Femur (tissue), 1 donor: ENCODE measurements at regions not wholly inside any gene's neighbourhood (a gene's known extent, or its start where the extent isn't known, plus 50 kb on each side); places are given as distances from the start of the nearest gene placed in this dataset.
A peak's percentile ranks its signal among the peaks of the same experiment; 100 is the strongest.

Experiments used
- DNase-seq: peaks from one replicate; pipeline ENCODE4 v3.0.0-alpha.2; 2017

DNA sequence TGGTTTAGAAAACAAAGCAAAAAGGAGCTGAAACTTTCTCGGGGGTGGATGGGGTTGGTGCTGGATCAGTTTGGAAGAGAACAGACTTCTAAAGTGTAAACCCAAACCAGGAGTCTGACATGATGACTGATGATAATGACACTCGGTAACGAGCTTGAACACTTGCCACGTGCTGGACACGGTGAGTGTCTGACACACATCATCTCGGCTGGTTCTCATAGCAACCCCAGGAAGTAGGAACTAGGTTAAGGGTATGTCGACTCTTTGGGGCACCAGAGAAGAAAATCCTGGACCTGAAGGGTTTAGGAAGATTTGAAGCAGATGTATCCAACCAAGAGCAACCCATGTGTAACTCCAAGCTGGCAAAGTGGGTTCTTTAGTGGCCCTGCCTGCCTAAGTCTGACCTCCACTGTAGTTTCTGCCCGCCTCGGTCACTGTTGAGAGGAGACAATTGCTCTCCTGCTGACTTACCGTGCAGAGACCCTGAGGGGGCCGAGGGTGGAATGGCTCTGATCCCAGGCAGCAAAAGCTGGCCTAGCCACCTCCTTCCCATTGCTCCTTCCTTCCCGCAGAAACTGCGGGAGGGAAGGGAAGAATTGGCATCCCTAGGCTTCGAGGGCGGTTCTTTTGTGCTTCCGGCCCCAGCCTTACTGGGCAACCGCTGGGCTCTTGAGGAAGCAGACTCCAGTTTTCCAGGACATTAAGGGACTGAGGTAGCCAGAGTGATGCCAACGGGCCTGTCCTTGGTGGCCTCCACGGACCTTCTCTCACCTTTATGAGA is 156.0 kb downstream of the TOMM20 start:
- DNase-seq = no peak

DNA sequence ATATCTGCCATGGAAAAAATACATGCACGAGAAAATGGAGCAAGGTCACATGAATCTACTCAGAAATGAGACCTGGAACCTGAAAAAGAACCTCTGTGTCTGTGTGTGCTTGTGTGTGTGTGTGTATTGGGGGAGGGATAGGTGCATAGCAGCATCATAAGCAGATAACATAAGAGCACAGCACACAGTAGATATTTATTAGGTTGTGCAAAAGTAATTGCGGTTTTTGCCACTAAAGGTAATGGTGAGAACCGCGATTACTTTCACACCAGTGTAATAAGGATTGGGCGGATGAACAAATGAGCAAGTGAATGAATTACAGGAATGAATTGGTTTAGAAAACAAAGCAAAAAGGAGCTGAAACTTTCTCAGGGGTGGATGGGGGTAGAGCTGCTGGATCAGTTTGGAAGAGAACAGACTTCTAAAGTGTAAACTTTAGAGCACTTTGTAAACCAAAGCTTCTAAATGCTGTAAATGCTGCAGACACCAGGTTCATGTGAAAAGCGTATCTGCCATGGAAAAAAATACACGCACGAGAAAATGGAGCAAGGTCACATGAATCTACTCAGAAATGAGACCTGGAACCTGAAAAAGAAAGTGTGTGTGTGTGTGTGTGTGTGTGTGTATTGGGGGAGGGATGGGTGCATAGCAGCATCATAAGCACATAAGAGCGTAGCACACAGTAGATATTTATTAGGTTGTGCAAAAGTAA is 156.9 kb downstream of the TOMM20 start:
- DNase-seq = no peak

DNA sequence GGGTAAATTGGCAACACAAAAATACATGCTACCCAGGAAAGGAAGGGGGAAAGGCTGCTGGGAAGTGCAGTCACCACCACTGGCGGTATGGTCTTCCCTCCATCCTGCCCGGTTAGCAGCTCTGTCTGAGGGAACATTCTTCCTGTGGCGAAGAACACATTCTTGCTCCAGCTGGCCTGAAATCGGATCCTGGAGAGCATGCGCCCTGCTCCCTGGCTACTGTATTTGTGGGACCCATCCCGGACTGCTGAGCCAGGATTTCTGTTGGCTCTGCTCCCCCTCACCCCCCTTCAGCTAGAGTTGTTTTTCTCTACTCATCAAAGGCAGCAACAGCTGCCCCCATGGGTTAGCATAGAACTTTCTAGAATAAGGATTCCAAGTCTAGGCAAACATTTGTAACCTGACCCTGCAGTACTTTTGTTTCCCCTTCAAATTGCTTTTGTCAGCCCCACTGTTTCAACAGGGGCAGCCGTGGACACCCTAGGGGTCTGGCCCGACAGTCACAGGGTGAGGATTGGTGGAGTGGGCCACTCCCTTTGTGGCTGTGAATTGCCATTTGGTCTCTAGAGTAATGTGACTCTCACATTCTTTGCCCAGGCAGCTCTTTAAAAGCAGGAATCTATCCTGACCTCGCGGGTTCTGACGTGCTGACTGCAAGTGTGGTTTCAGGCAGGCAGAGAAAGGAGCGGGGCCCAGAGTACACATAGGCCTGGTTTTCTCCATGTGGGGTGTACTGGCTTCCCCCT is 157.7 kb downstream of the TOMM20 start:
- DNase-seq = peak; percentile 95

DNA sequence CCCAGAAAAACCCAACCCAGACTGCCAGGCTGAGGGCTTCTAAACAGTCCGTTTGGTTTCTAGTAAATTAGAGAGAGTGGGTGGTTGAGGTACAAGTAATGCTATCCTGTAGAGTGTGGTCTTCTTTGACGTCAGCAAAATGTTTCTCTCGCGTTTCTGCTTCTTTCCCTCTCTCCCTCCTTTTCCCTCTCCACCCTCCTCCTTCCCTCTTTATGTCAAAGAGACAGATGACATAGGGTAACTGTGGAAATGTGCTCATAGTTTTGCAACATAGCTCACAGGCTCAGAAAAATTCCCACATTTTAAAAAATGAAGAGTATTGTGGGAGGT is 158.3 kb downstream of the TOMM20 start:
- DNase-seq = no peak

DNA sequence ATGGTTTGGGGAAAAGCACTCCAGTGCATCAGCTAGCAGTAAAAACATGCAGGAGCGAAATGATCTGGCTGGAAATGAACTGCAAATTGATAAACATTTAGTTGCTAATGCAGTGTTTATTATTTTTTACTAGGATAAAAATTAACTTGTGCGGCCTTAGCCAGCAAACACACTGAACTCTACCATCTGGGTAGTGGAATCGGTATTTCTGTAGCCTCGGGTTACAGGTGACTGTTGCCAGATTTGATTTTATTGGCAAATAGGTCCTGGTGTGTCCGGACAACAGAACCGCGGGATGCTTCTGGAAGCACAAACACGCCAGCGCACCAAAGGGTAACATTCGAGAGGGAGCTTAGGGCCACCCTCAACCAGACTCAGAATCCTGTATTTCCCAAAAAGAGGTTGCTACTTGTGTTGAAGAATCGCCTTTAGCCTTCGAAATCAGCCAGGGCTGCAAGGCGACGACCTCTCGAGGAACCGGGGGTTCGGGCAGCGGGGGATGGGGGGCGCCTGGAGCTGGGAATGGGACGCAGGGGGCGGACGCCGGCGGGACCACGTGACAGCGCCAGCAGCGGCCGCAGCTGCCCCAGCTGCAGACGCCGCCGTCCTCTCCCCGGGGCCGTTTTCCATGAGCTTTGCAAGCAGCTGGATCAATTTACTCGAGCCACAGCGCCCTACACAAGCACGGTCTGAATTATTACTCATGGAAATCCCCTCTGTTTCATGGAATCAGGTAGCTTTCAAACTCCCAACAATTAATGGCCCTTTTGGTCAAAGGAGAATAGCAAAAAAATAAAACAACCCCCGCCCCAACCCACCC is 158.8 kb downstream of the TOMM20 start:
- peak; percentile 90 for DNase-seq

DNA sequence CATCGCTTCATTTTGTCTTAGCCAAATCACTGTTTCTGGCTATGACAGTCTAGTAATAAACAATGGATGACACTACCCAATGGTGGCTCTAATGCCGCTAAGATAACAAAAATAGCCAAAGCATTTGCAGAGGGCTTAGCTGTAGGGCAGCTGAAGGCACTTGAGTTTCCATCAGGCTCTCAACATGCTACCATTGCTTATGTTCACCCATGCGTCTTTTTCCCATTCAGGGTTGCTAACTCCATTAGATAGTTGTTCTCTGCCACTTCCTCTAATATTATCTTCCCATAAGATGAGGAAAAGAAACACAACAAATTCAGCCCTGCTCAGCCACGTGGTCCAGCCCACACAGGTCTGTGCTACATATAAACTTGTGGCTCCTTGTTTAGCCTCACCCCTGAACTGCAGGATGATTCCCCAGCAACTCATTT is 159.6 kb downstream of the TOMM20 start:
- DNase-seq = no peak

DNA sequence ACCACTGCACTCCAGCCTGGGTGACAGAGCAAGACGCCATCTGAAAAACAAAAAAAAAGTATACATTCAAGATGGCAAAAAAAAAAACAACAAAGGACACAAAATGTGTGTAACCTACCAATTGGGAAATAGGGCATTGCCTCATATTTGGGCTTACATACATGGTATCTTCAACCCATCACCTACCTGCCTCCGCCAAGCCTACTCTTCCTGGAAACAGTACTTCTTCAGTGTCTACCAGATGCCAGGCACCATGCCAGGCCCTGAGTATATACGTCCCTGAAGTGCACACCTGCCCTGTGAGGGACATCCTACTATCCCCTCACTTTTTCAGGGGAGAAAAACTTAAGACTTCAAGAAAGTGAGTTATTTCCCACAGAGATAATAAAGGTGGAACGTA is 160.2 kb downstream of the TOMM20 start:
- DNase-seq = no peak

DNA sequence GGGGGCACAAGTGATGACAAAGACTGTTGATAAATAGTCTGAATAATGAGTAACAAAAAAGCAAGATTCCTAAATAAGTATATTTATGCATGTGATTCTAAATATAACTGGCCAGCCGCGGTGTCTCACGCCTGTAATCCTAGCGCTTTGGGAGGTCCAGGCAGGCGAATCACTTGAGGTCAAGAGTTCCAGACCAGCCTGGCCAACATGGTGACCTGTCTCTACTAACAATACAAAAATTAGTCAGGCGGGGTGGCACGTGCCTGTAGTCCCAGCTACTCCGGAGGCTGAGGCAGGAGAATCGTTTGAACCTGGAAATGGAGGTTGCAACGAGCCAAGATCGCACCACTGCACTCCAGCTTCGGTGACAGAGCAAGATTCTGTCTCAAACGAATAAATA is 161.5 kb downstream of the TOMM20 start:
- no peak for DNase-seq

DNA sequence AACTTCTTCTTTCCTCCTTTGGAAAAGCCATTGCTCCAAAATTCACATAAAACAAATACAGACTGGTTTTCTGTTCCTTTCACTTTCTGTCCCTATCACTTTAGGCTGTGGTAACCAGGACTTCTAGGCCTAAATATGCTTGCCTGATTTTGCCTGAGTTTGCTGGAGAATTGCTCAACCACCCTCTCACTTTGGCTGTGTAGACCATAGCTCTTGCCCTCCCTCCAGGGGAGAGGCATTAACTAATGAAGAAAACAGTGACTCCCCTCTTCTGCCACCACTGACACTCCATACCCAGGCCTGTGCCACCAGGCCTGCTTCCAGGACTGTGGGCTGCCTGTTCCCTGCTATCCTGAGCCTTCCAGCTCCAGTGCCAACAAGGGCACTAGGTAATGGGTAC is 163.5 kb downstream of the TOMM20 start:
- DNase-seq = no peak

DNA sequence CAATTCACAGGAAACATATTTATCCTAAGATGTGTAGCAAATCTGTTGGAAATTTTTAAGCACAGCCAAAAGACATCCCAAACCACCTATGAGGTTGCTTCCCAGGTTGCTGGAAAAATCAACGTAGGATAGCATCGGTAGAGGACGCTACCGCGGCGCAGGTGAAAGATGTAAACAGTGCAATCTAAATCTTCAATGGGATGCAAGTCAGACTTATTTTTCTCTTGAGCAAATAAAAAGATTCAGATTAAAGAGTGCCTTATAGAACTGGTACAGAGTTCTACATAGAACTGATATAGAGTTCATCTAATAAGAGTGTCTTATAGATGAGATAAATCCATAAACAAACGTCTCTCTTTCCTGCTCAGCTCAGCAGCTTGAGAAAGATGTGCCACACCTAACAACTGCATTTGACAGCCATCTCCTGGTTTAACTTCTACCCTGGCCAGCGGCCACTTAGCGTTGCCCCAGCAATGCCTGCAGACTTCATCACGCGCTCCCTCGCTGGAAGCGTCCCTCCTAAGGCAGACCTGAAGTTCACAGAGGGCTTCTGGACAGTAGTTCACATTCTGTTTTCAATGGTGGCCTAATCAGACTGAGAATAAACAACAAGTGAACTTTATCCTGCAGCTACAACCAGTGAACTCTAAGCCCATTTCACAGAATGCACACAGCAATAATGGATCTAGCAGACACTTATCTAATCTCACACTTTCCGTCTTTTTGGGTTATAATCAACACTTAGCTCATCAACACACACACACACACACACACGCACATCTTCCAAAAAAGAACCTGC is 164.5 kb downstream of the TOMM20 start:
- no peak for DNase-seq

DNA sequence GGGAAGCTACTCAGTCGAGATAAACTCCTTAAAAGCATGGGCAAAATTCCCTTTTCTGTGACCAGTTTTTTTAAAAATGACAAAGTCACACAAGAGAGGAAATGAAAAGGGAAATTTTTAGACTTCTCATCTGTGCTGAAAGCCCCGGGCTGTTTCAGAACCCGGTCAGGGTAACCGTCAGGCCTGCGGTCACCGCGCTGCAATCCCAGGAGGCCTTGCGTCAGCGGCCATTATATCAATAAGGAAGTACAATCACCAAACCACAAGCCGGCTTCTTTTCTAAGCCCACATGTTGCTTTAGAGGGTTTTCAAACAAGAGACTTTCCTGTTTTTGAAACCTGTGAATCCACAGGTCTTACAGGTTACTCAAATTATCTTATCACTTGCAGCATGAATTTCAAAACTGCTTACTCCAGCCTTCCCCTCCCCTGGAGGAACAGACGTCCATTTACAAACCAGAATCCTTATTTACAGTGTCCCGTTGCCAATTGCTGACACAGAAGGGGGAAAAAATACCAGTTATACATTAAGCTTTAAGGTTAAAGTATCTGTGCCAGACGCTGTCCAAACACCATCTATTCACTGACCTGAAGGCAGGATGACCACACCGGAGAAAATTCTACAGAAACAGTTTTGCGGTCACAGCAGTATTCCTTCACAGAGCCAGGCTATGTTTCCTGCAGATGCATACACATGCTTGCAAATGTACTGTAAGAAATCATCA is 165.3 kb downstream of the TOMM20 start:
- DNase-seq = peak; percentile 89

DNA sequence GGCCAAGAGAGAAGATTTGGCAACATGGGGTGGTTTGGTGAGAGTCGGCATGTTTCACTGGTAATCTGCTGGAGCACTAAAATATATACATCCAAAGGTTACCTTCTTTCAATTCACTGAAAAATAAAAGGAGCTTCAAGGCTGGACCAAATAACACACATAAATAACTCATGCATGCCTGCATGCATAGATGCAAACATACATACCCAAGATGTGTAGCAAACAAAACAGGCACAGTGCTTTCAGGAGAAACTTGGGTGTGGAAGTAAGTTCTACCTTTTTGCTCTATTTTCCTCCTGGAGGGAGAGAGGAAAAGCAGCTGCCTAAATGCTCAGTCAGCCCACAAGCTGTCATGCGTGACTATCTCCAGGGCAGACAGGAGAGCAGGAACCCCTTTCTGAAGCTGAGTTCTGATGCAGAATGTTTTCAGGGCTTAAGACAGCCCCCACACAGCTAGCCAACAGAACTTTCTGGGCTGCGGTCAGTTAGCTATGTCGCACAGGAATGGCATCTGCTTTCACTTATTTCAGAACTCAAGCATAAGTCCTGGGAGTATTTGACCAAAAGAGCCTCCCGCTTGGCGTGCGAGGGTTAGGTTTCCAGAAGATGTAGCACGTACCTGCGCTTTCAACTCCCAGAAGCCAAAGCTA is 166.2 kb downstream of the TOMM20 start:
- peak; percentile 88 for DNase-seq

DNA sequence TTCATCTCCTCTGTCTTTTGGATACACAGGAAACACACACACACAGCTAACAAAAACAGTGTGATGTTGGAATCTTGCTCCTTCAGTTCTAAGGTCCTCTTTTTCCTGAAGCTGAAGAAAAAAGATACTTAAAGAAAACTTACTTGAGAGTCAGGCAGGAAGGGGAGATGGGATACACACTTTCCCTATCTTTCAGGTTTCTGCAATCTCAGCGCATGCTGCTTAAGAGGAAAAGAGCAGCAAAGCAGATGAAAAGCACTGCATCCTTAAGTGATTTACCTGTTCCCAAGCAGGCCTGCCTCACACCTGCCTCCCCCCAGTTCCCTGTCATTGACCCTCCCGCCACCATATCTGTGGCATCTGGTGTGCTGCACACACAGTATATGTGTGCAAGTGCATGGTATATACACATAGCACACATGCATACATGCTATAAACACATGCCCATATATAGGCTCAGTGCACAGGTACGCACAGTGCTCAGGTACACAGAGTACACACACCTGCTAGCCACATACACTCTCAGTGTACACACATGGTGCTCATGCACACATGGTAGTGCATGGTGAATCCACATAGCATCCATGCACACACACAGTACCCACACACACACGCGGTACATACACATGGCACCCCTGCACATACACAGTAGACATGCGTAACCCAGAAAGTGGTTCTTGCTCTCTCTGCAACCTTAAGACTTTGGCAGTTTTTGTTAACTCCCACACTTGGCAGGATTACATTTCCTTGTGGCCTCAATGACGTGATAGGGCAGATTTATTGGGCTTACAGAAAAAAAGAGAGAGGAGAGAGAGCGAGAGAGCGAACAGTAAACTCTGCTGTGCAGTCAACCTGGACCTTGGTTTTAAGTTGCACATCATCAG is 166.9 kb downstream of the TOMM20 start:
- no peak for DNase-seq

DNA sequence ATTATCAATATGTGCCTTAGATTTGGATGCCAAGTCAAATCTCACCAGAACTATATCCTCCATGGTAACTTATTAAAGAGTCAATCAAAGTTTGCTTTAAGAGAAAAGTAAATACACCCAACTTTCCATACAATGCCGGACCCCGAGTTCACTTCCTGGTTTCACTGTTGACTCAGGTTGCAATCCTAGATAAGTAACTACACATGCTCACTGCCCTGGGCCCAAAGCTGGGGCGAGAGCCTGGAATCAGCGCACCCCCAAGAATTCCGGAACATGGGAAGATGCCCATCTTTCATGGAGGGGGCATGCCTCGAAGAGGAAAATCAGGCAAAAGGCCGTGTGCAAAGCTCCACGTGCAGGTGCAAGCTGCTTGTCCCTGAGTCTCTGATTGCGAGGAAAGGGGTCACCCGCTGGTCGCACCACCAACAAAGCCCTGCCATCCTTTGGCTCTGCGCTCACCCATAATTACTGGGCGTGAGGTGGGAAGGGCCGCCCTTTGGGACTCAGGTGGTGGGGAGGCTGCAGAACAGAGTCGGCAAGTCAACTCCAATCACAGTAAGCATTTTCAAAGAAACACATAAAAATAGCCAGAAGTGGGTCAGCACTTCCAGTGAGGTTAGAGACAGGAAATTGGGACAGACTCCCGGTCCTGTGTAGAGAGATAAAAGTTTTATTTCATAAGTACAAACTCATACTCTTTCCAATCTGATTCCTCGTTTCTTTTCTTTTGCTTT is 167.7 kb downstream of the TOMM20 start:
- no peak for DNase-seq

DNA sequence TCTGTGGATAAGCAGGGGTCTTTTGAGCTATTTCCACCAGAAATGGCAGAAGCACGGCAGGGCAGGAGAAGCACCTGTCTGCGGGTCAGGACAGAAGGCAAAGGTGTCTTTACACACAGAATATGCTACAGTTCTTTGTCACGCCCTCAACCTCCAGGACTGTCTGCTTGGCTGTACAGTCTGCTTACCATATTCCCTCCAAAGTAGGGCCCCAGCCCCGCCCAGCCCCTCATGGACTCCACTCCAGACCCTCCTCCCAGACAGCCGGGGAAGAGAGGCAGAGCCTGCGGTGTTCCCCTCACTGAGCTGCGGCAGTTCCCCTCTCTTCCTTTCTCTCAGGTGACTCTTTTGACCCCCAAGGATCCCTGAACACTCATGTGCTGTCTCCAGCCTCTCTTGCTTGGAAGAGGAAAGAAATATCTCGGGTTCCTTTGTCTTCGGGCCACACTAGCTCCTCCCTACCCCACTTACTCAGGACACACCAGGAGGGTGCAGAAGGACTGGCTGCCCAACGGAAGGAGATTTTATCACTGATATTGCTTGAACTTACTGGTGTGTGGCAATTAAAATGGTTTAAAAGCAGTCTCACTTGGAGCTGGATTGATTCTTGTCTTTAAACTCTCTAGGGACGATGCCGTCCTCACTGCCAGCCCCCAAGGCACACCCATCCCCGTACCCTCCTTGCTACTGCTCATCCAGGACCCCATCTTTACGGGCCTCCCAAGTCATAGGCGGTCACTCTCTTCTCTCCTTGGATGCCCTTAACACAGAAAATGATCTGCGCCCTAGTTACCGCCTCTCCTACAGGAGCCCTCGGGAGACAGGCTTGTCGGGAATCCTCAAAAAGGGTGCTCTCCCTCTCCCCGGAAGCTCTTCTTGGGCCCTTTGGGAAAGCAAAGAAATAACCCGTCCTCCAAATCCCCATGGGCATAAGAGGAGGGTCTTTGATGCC is 169.7 kb downstream of the TOMM20 start:
- no peak for DNase-seq

DNA sequence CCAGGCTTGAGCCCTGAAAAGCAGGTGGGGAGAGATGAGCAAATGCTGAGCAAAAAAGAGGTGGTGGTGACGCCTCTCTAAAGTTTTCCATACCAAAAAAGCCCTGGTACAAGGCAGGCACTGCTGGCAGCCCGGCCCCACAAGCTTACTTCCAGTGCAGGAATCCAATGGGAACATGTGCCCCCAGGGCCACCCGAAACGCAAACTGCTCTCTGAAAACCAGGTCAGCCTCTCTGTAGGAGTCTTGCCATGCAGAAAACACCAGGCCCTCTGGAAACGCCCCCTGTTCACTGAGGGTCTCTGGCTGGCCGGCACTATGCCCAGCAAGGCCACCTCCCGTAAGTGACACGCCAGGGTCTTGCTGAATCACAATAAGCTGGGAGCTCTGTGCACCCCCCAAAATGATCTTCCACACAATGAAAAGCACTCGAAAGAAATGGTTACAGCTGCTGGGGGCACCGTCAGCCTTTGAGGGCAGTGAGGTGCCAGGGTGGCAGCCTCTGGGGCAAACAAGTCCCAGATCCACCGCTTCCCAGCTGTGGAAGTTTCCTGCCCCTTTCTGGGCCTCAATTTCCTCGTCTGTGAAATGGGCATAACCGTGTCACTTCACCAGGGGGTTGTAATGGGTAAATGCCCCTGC is 170.5 kb downstream of the TOMM20 start:
- no peak for DNase-seq

DNA sequence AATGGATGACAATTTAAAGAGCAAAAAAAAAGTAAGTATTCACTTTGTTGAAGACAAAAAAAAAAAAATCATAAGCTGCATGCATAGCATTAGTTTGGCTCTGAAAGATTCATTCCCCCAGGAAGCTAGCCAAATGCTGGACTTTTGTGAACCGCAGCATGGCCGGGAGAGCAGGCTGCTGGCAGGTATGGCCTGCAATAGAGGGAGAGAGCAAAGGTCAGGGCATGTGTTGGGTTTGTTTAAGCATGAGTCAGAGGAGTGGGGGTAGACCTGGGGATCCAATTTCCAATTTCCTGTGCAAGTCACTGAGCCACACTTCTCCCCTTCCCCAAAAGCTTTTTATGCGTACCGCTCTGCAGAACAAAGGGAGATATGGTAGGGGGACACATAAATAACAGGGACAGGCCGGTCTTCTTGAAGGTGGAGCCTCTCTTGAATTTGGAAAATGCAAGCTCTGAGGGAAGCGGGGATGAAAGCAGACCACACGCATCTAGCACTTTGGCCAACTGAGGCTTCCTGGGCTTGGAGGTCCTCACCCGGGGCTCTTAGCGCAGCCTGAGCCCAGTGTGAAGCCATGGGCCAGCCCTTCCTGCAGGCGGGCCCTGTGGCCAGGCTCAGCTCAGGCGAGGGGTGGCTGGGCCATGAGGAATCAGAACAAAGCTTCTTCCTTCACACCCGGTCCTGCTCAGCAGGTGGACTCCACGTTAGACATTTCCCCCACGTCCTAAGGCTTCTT is 171.1 kb downstream of the TOMM20 start:
- no peak for DNase-seq
